HEK293 (cell line): ENCODE measurements at regions not wholly inside any gene's neighbourhood (a gene's known extent, or its start where the extent isn't known, plus 50 kb on each side); places are given as distances from the start of the nearest gene placed in this dataset.

Source experiments
- KLF16 ChIP-seq: fragments of 450-650 bp; formaldehyde crosslinking; IDR thresholded peaks from 2 replicates; pipeline ENCODE4 v1.5.1; 2017; ENCODE audit warnings: missing biosample characterization, missing genetic modification characterization
- PRDM6 ChIP-seq: fragments of 450-650 bp; formaldehyde crosslinking; IDR thresholded peaks from 2 replicates; pipeline ENCODE4 v1.5.1; 2017; ENCODE audit warnings: missing biosample characterization, missing genetic modification characterization
- ZNF114 ChIP-seq: fragments of 450-650 bp; formaldehyde crosslinking; IDR thresholded peaks from 2 replicates; pipeline ENCODE4 v1.5.0; 2017; ENCODE audit warnings: missing biosample characterization, missing genetic modification characterization
- ZNF280D ChIP-seq: fragments of 450-650 bp; formaldehyde crosslinking; IDR thresholded peaks from 2 replicates; pipeline ENCODE4 v1.5.1; 2016; ENCODE audit warnings: missing biosample characterization, missing genetic modification characterization
- ZNF398 ChIP-seq: fragments of 450-650 bp; formaldehyde crosslinking; IDR thresholded peaks from 2 replicates; pipeline ENCODE4 v1.5.1; 2017; ENCODE audit warnings: missing biosample characterization, missing genetic modification characterization
- ZNF529 ChIP-seq: fragments of 450-650 bp; formaldehyde crosslinking; IDR thresholded peaks from 2 replicates; pipeline ENCODE4 v1.5.1; 2017; ENCODE audit warnings: missing genetic modification characterization, missing biosample characterization; ENCODE audit not compliant: insufficient replicate concordance
- ZNF623 ChIP-seq: fragments of 450-650 bp; formaldehyde crosslinking; IDR thresholded peaks from 2 replicates; pipeline ENCODE4 v1.5.1; 2016; ENCODE audit warnings: missing biosample characterization, missing genetic modification characterization
- ZNF654 ChIP-seq: fragments of 450-650 bp; formaldehyde crosslinking; IDR thresholded peaks from 2 replicates; pipeline ENCODE4 v1.5.1; 2016; ENCODE audit warnings: low read depth, missing biosample characterization, missing genetic modification characterization
- ZNF747 ChIP-seq: fragments of 450-650 bp; formaldehyde crosslinking; IDR thresholded peaks from 2 replicates; pipeline ENCODE4 v1.5.1; 2016; ENCODE audit warnings: missing biosample characterization, missing genetic modification characterization
- ZSCAN30 ChIP-seq: fragments of 450-650 bp; IDR thresholded peaks from 2 replicates; pipeline ENCODE4 v1.5.1; 2018; ENCODE audit warnings: missing biosample characterization, mild to moderate bottlenecking, missing genetic modification characterization, moderate library complexity
- TF ChIP-seq, protein P1 (sequence below): fragments of 450-650 bp; formaldehyde crosslinking; IDR thresholded peaks from 2 replicates; pipeline ENCODE4 v1.5.1; 2016; ENCODE audit warnings: missing biosample characterization, missing genetic modification characterization

DNA sequence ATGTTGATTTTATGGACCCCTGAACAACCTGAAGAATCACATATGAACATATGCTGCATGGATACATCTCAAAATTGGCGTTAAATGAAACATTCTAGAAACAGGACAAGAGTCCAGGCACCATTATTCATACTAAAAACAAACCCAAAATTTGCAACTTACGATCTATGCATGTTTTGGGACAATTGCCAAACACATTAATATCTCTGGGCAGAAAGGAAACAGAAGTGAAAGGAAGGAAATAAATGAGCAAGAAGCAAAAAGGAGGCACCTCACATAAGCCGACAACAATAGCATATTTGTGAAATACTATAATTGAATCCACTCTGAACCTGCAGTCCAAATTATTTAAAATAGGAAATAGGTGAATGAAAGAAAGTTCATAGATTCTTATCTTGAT, 1505.3 kb downstream of the AACS start:
- TF ChIP-seq ZNF398 (tag by site-specific recombination): no peak
- TF ChIP-seq PRDM6: no peak
- TF ChIP-seq ZNF529: no peak
- TF ChIP-seq ZNF114 (tag by site-specific recombination): no peak
- TF ChIP-seq ZNF654 (tag by site-specific recombination): no peak
- TF ChIP-seq, protein P1, sequence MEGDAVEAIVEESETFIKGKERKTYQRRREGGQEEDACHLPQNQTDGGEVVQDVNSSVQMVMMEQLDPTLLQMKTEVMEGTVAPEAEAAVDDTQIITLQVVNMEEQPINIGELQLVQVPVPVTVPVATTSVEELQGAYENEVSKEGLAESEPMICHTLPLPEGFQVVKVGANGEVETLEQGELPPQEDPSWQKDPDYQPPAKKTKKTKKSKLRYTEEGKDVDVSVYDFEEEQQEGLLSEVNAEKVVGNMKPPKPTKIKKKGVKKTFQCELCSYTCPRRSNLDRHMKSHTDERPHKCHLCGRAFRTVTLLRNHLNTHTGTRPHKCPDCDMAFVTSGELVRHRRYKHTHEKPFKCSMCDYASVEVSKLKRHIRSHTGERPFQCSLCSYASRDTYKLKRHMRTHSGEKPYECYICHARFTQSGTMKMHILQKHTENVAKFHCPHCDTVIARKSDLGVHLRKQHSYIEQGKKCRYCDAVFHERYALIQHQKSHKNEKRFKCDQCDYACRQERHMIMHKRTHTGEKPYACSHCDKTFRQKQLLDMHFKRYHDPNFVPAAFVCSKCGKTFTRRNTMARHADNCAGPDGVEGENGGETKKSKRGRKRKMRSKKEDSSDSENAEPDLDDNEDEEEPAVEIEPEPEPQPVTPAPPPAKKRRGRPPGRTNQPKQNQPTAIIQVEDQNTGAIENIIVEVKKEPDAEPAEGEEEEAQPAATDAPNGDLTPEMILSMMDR: no peak
- no peak for TF ChIP-seq ZNF747 (tag by site-specific recombination)
- TF ChIP-seq KLF16: no peak
- no peak for TF ChIP-seq ZNF623 (tag by site-specific recombination)
- no peak for TF ChIP-seq ZNF280D (tag by site-specific recombination)
- no peak for TF ChIP-seq ZSCAN30 (tag by site-specific recombination)
